HEK293 (cell line): ENCODE measurements at regions not wholly inside any gene's neighbourhood (a gene's known extent, or its start where the extent isn't known, plus 50 kb on each side); places are given as distances from the start of the nearest gene placed in this dataset.

Experiments
- CTCF ChIA-PET: fragments of 350-600 bp; formaldehyde crosslinking; extraction: SDS; loops from one replicate; lab custom pipeline; 2021; ENCODE audit warnings: antibody characterized with exemption; lab: Yijun Ruan, JAX
- POLR2A ChIA-PET: fragments of 300-600 bp; formaldehyde crosslinking; extraction: SDS; loops from one replicate; lab custom pipeline; 2020; ENCODE audit warnings: antibody characterized with exemption, inconsistent platforms; lab: Yijun Ruan, JAX
- H3K27ac ChIP-seq: fragments of 200-500 bp; sonication (Bioruptor generic); 2 replicates; pipeline ENCODE4 v1.5.1; 2014; ENCODE audit warnings: low read depth, low read length, control low read depth, inconsistent platforms; ENCODE audit errors: extremely low read depth
- H3K36me3 ChIP-seq, 2 experiments: fragments of 200-500 bp in 1 of 2; sonication (Bioruptor generic) in 1 of 2; 1 replicate in 1 of 2; 2 replicates in 1 of 2; pipeline ENCODE4 v1.5.1; 2014 to 2017; ENCODE audit warnings: inconsistent platforms in 2 of 2, low read length in 2 of 2; ENCODE audit not compliant: control insufficient read depth in 2 of 2, insufficient read depth in 1 of 2
- H3K4me1 ChIP-seq: fragments of 200-500 bp; sonication (Bioruptor generic); 2 replicates; pipeline ENCODE4 v1.5.1; 2014; ENCODE audit warnings: mild to moderate bottlenecking, low read length, inconsistent platforms; ENCODE audit not compliant: control insufficient read depth, insufficient read depth
- H3K4me3 ChIP-seq: 2 replicates; pipeline ENCODE4 v1.5.1; 2011; ENCODE audit warnings: low read depth, mild to moderate bottlenecking, control low read depth, low read length, moderate library complexity
- H3K9me3 ChIP-seq: fragments of 200-500 bp; sonication (Bioruptor generic); 2 replicates; pipeline ENCODE4 v1.5.1; 2014; ENCODE audit warnings: low read depth, low read length, inconsistent platforms; ENCODE audit not compliant: control insufficient read depth, insufficient read depth
- ZNF366 ChIP-seq: fragments of 450-650 bp; formaldehyde crosslinking; conservative IDR thresholded peaks from 2 replicates; pipeline ENCODE4 v1.5.1; 2016; ENCODE audit warnings: missing biosample characterization, missing genetic modification characterization
- ZNF548 ChIP-seq: fragments of 450-650 bp; formaldehyde crosslinking; IDR thresholded peaks from 2 replicates; pipeline ENCODE4 v1.5.1; 2016; ENCODE audit warnings: missing biosample characterization, missing genetic modification characterization
- ZNF610 ChIP-seq: fragments of 450-650 bp; formaldehyde crosslinking; IDR thresholded peaks from 2 replicates; pipeline ENCODE4 v1.5.1; 2016; ENCODE audit warnings: missing biosample characterization, missing genetic modification characterization, borderline replicate concordance
- ZNF626 ChIP-seq: fragments of 450-650 bp; sonication (Bioruptor Pico); formaldehyde crosslinking; IDR thresholded peaks from 2 replicates; pipeline ENCODE4 v1.5.1; 2018; ENCODE audit warnings: missing biosample characterization, missing genetic modification characterization, inconsistent platforms
- ZNF660 ChIP-seq: fragments of 450-650 bp; IDR thresholded peaks from 2 replicates; pipeline ENCODE4 v1.5.1; 2018; ENCODE audit warnings: missing biosample characterization, mild to moderate bottlenecking, missing genetic modification characterization
- ZNF701 ChIP-seq: fragments of 450-650 bp; formaldehyde crosslinking; IDR thresholded peaks from 2 replicates; pipeline ENCODE4 v1.5.1; 2016; ENCODE audit warnings: missing biosample characterization, missing genetic modification characterization
- ZNF830 ChIP-seq: fragments of 450-650 bp; IDR thresholded peaks from 2 replicates; pipeline ENCODE4 v1.5.0; 2018; ENCODE audit warnings: missing biosample characterization, missing genetic modification characterization, low read depth, mild to moderate bottlenecking, moderate library complexity
- TF ChIP-seq, protein P1 (sequence below): fragments of 450-650 bp; formaldehyde crosslinking; IDR thresholded peaks from 2 replicates; pipeline ENCODE4 v1.5.1; 2016; ENCODE audit warnings: missing biosample characterization, missing genetic modification characterization
- TF ChIP-seq, protein P2 (sequence below): fragments of 450-650 bp; IDR thresholded peaks from 2 replicates; pipeline ENCODE4 v1.5.1; 2018; ENCODE audit warnings: missing biosample characterization, mild to moderate bottlenecking, missing genetic modification characterization
- TF ChIP-seq, protein P3 (sequence below): fragments of 450-650 bp; formaldehyde crosslinking; IDR thresholded peaks from 2 replicates; pipeline ENCODE4 v1.5.1; 2017; ENCODE audit warnings: missing biosample characterization, mild to moderate bottlenecking, missing genetic modification characterization, moderate library complexity
- TF ChIP-seq, protein P4 (sequence below): fragments of 450-650 bp; formaldehyde crosslinking; IDR thresholded peaks from 2 replicates; pipeline ENCODE4 v1.5.1; 2016; ENCODE audit warnings: missing biosample characterization, missing genetic modification characterization
- TF ChIP-seq, protein P5 (sequence below): IDR thresholded peaks from 2 replicates; pipeline ENCODE4 v1.6.1; 2011; ENCODE audit warnings: mild to moderate bottlenecking, low read depth, low read length, borderline replicate concordance

DNA sequence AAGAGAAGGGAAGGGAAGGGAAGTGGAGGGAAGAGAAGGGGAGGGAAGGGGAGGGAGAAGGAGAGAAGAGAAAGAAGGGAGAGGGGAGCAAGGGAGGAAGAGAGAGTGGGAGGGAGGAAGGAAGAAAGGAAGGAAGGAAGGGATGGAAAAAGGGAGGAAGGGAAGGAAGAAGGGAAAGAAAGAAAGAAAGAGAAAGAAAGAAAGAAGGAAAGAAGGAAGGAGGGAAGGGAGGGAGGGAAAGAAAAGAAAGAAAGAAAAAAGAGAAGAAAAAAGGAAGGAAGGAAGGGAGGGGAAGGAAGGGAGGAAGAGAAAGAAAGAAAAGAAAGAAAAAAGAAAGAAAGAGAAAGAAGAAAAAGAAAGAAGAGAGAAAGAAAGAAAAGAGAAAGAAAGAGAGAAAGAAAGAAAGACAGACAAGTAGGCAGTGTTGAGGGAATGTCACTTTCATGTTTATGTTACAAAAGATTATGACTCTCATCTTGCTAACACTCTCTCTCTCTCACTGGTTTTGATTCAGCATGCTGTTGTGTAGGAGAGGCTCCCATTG, 58.0 kb upstream of the ZNF804A start:
- Histone ChIP-seq H3K27ac (no peak overlapping the region), H3K36me3 (no peaks in the 10 kb centered on the region), H3K4me3 (no peak overlapping the region), H3K4me1 (no peaks in the 10 kb centered on the region), H3K9me3 (no peaks in the 10 kb centered on the region)
- peak; percentile 55 for TF ChIP-seq ZNF366
- TF ChIP-seq, protein P1, sequence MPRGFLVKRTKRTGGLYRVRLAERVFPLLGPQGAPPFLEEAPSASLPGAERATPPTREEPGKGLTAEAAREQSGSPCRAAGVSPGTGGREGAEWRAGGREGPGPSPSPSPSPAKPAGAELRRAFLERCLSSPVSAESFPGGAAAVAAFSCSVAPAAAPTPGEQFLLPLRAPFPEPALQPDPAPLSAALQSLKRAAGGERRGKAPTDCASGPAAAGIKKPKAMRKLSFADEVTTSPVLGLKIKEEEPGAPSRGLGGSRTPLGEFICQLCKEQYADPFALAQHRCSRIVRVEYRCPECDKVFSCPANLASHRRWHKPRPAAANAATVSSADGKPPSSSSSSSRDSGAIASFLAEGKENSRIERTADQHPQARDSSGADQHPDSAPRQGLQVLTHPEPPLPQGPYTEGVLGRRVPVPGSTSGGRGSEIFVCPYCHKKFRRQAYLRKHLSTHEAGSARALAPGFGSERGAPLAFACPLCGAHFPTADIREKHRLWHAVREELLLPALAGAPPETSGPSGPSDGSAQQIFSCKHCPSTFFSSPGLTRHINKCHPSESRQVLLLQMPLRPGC (tag by site-specific recombination): no peak
- POLR2A ChIA-PET: no interaction called here
- CTCF ChIA-PET: no interaction called here

DNA sequence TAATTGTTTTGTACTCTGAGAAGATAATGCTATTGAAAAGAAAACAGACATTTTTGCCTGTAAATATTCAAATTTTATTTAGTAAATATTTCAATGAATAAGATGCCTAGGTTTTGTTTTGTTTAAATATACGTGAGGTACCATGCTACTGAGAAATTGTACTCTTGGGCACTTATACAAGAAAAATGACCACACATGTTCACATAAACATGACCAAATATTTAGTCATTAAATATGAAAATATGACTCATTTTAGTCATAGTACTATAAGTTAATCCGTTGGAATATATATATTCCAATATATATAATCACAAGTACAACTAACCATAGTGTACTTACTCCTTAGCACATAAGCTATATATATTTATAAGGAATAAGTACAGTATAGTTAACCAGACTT, 56.7 kb upstream of the ZNF804A start:
- POLR2A ChIA-PET: no interaction called here
- no peaks in the 10 kb centered on the region for H3K4me1 ChIP-seq
- no peaks in the 10 kb centered on the region for H3K36me3 ChIP-seq
- CTCF ChIA-PET: no interaction called here
- no peak overlapping the region for H3K4me3 ChIP-seq
- no peak overlapping the region for H3K27ac ChIP-seq
- no peaks in the 10 kb centered on the region for H3K9me3 ChIP-seq
- TF ChIP-seq, protein P2, sequence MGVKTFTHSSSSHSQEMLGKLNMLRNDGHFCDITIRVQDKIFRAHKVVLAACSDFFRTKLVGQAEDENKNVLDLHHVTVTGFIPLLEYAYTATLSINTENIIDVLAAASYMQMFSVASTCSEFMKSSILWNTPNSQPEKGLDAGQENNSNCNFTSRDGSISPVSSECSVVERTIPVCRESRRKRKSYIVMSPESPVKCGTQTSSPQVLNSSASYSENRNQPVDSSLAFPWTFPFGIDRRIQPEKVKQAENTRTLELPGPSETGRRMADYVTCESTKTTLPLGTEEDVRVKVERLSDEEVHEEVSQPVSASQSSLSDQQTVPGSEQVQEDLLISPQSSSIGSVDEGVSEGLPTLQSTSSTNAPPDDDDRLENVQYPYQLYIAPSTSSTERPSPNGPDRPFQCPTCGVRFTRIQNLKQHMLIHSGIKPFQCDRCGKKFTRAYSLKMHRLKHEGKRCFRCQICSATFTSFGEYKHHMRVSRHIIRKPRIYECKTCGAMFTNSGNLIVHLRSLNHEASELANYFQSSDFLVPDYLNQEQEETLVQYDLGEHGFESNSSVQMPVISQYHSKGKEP: no peak
- TF ChIP-seq, protein P3, sequence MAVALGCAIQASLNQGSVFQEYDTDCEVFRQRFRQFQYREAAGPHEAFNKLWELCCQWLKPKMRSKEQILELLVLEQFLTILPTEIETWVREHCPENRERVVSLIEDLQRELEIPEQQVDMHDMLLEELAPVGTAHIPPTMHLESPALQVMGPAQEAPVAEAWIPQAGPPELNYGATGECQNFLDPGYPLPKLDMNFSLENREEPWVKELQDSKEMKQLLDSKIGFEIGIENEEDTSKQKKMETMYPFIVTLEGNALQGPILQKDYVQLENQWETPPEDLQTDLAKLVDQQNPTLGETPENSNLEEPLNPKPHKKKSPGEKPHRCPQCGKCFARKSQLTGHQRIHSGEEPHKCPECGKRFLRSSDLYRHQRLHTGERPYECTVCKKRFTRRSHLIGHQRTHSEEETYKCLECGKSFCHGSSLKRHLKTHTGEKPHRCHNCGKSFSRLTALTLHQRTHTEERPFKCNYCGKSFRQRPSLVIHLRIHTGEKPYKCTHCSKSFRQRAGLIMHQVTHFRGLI (tag by site-specific recombination): no peak
- TF ChIP-seq ZNF701 (tag by site-specific recombination) (no peak), ZNF626 (tag by site-specific recombination) (no peak), ZNF548 (tag by site-specific recombination) (no peak)
- TF ChIP-seq, protein P4, sequence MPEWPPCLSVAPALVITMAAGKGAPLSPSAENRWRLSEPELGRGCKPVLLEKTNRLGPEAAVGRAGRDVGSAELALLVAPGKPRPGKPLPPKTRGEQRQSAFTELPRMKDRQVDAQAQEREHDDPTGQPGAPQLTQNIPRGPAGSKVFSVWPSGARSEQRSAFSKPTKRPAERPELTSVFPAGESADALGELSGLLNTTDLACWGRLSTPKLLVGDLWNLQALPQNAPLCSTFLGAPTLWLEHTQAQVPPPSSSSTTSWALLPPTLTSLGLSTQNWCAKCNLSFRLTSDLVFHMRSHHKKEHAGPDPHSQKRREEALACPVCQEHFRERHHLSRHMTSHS (tag by site-specific recombination): no peak

DNA sequence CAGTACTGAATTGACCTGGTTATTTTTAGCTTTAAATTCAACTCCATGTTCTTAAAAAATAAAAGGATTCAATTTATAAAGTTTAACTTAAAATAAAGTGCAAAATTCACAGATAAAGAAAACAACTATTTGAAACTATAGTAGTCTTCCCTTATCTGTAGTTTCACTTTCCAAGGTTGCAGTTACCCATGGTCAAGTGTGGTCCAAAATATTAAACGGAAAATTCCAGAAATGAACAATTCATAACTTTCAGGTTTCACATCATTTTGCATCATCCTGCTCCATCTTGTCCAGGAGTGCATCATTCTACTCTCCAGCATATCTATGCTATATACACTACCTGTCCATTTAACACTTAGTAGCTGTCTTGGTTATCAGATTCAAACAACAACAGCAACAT, 54.5 kb upstream of the ZNF804A start:
- ChIA-PET CTCF (no interaction called here), POLR2A (no interaction called here)
- H3K36me3 ChIP-seq: no peaks in the 10 kb centered on the region
- no peak overlapping the region for H3K27ac ChIP-seq
- H3K9me3 ChIP-seq: no peaks in the 10 kb centered on the region
- no peak overlapping the region for H3K4me3 ChIP-seq
- TF ChIP-seq ZNF660 (tag by site-specific recombination): no peak
- no peak for TF ChIP-seq ZNF610 (tag by site-specific recombination)
- no peak for TF ChIP-seq ZNF830 (tag by site-specific recombination)
- TF ChIP-seq, protein P5, sequence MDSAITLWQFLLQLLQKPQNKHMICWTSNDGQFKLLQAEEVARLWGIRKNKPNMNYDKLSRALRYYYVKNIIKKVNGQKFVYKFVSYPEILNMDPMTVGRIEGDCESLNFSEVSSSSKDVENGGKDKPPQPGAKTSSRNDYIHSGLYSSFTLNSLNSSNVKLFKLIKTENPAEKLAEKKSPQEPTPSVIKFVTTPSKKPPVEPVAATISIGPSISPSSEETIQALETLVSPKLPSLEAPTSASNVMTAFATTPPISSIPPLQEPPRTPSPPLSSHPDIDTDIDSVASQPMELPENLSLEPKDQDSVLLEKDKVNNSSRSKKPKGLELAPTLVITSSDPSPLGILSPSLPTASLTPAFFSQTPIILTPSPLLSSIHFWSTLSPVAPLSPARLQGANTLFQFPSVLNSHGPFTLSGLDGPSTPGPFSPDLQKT: no peak
- H3K4me1 ChIP-seq: no peaks in the 10 kb centered on the region
